Liver (tissue), 3 donors: ENCODE measurements at regions not wholly inside any gene's neighbourhood (a gene's known extent, or its start where the extent isn't known, plus 50 kb on each side); places are given as distances from the start of the nearest gene placed in this dataset.

Experiments used
- EGR1 ChIP-seq, 2 donors: IDR thresholded peaks; 2 replicates each; pipeline ENCODE4 v1.6.1; 2016 to 2018; ENCODE audit warnings: antibody characterized with exemption in 2 of 2, low read depth in 2 of 2
- FOXA1 ChIP-seq: IDR thresholded peaks from 2 replicates; pipeline ENCODE4 v1.6.1; 2016; ENCODE audit warnings: antibody characterized with exemption
- GABPA ChIP-seq, 2 donors: IDR thresholded peaks in 1 of 2; conservative IDR thresholded peaks in 1 of 2; 2 replicates each; pipeline ENCODE4 v1.6.1; 2016; ENCODE audit warnings: antibody characterized with exemption in 2 of 2, mild to moderate bottlenecking in 1 of 2, moderate library complexity in 1 of 2
- HNF4G ChIP-seq: IDR thresholded peaks from 2 replicates; pipeline ENCODE4 v1.6.1; 2016; ENCODE audit warnings: antibody characterized with exemption
- SP1 ChIP-seq: IDR thresholded peaks from 2 replicates; pipeline ENCODE4 v1.6.1; 2018; ENCODE audit warnings: antibody characterized with exemption, mild to moderate bottlenecking
- TF ChIP-seq, protein P1 (sequence below): fragments of 150-350 bp; IDR thresholded peaks from 2 replicates; pipeline ENCODE4 v1.5.1; 2017; ENCODE audit warnings: improper control_type of control experiment, low read depth, low read length; ENCODE audit not compliant: missing input control
- TF ChIP-seq, protein P2 (sequence below): IDR thresholded peaks from 2 replicates; pipeline ENCODE4 v1.6.1; 2016; ENCODE audit warnings: antibody characterized with exemption
- TF ChIP-seq, protein P3 (sequence below): IDR thresholded peaks from 2 replicates; pipeline ENCODE4 v1.6.1; 2016; ENCODE audit warnings: antibody characterized with exemption, mild to moderate bottlenecking
- donor health status: healthy.
- donor health status: healthy.

DNA sequence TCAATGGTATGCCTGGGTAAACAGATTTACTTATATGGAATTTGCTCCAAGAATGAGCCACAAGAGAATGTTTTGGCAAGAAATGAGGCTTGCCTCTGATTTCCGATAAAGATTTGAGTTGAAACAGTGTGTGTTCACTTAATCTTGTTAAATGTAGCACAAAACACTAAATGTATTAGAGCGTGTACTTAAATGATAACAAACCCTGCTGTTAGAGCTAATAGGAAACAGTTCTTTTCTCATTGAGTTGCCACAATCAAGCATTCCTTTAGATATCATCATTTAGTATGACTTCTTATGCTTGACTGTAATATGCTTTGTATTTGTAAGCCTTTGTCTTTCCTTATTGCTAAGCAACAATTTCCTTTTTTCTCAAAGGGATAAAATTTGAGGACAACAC lies 353.6 kb upstream of the ZNF717 start:
- no peak for TF ChIP-seq GABPA (IDR thresholded peaks at IDR 0.05 in 1 of 2, conservative IDR thresholded peaks at IDR 0.05 in 1 of 2)
- no peak for TF ChIP-seq FOXA1
- no peak for TF ChIP-seq SP1
- TF ChIP-seq, protein P1, sequence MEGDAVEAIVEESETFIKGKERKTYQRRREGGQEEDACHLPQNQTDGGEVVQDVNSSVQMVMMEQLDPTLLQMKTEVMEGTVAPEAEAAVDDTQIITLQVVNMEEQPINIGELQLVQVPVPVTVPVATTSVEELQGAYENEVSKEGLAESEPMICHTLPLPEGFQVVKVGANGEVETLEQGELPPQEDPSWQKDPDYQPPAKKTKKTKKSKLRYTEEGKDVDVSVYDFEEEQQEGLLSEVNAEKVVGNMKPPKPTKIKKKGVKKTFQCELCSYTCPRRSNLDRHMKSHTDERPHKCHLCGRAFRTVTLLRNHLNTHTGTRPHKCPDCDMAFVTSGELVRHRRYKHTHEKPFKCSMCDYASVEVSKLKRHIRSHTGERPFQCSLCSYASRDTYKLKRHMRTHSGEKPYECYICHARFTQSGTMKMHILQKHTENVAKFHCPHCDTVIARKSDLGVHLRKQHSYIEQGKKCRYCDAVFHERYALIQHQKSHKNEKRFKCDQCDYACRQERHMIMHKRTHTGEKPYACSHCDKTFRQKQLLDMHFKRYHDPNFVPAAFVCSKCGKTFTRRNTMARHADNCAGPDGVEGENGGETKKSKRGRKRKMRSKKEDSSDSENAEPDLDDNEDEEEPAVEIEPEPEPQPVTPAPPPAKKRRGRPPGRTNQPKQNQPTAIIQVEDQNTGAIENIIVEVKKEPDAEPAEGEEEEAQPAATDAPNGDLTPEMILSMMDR: no peak
- TF ChIP-seq, protein P2, sequence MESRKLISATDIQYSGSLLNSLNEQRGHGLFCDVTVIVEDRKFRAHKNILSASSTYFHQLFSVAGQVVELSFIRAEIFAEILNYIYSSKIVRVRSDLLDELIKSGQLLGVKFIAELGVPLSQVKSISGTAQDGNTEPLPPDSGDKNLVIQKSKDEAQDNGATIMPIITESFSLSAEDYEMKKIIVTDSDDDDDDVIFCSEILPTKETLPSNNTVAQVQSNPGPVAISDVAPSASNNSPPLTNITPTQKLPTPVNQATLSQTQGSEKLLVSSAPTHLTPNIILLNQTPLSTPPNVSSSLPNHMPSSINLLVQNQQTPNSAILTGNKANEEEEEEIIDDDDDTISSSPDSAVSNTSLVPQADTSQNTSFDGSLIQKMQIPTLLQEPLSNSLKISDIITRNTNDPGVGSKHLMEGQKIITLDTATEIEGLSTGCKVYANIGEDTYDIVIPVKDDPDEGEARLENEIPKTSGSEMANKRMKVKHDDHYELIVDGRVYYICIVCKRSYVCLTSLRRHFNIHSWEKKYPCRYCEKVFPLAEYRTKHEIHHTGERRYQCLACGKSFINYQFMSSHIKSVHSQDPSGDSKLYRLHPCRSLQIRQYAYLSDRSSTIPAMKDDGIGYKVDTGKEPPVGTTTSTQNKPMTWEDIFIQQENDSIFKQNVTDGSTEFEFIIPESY: no peak
- TF ChIP-seq HNF4G: no peak
- TF ChIP-seq EGR1 (IDR thresholded peaks at IDR 0.05; ENCODE audit: low read depth in 2 of 2): no peak
- TF ChIP-seq, protein P3, sequence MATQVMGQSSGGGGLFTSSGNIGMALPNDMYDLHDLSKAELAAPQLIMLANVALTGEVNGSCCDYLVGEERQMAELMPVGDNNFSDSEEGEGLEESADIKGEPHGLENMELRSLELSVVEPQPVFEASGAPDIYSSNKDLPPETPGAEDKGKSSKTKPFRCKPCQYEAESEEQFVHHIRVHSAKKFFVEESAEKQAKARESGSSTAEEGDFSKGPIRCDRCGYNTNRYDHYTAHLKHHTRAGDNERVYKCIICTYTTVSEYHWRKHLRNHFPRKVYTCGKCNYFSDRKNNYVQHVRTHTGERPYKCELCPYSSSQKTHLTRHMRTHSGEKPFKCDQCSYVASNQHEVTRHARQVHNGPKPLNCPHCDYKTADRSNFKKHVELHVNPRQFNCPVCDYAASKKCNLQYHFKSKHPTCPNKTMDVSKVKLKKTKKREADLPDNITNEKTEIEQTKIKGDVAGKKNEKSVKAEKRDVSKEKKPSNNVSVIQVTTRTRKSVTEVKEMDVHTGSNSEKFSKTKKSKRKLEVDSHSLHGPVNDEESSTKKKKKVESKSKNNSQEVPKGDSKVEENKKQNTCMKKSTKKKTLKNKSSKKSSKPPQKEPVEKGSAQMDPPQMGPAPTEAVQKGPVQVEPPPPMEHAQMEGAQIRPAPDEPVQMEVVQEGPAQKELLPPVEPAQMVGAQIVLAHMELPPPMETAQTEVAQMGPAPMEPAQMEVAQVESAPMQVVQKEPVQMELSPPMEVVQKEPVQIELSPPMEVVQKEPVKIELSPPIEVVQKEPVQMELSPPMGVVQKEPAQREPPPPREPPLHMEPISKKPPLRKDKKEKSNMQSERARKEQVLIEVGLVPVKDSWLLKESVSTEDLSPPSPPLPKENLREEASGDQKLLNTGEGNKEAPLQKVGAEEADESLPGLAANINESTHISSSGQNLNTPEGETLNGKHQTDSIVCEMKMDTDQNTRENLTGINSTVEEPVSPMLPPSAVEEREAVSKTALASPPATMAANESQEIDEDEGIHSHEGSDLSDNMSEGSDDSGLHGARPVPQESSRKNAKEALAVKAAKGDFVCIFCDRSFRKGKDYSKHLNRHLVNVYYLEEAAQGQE: no peak
